CD4-positive, alpha-beta T cell treated with Interleukin-4 for 4 hours (primary cell): ENCODE measurements at regions not wholly inside any gene's neighbourhood (a gene's known extent, or its start where the extent isn't known, plus 50 kb on each side); places are given as distances from the start of the nearest gene placed in this dataset.

Experiments
- DNase-seq: peaks from one replicate; pipeline ENCODE4 v3.0.0-alpha.2; 2020

- DNase-seq, result no peak
Measured at GRCh38 chr13:59603646-59604045, 560.1 kb downstream of the DIAPH3 start.

DNA sequence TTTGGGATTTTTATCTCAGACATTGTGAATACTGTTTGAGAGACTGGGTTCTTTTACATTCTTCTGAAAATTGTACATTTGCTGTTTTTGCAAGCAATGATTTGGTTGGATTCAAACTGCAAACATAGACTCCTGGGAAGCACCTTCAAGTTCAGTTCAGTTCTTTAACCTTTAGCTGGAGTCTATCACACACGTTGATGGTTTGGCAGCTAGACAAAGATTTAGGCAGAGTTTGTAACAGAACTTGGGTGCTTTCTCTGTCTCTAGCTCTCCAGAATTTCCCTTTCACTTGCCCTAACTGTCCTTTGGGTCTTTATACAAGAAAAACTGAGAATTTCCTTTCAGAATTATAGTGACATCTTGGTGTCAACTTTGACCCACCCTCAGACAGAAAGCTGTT lies 556.6 kb downstream of the DIAPH3 start:
- DNase-seq, result no peak

- DNase-seq, result no peak
Measured at GRCh38 chr13:59607780-59608233, 555.9 kb downstream of the DIAPH3 start.

- DNase-seq, result no peak
Measured at GRCh38 chr13:59609421-59609820, 554.3 kb downstream of the DIAPH3 start.
